Cardiac muscle cell (in vitro differentiated cells and primary cell): ENCODE measurements at regions not wholly inside any gene's neighbourhood (a gene's known extent, or its start where the extent isn't known, plus 50 kb on each side); places are given as distances from the start of the nearest gene placed in this dataset.
A peak's percentile ranks its signal among the peaks of the same experiment; 100 is the strongest.

Source experiments
- DNase-seq, 2 donors: peaks; one replicate each; pipeline versions ENCODE4 v3.0.0 to v3.0.0-alpha.2; 2010 to 2017; ENCODE audit warnings: low read depth in 1 of 2, low spot score in 1 of 2
- H3K27ac ChIP-seq: fragments of 200-600 bp; sonication (generic); 2 replicates; pipeline ENCODE4 v1.5.1; 2016
- H3K27me3 ChIP-seq: fragments of 200-600 bp; sonication (generic); 2 replicates; pipeline ENCODE4 v1.6.0; 2016; ENCODE audit warnings: control low read depth
- H3K36me3 ChIP-seq: fragments of 200-600 bp; sonication (generic); 2 replicates; pipeline ENCODE4 v1.5.1; 2016; ENCODE audit warnings: control low read depth
- H3K4me1 ChIP-seq: fragments of 200-600 bp; sonication (generic); 2 replicates; pipeline ENCODE4 v1.8.1; 2017; ENCODE audit warnings: low read depth, mild to moderate bottlenecking, mixed run types
- H3K4me3 ChIP-seq: fragments of 200-600 bp; sonication (generic); 2 replicates; pipeline ENCODE4 v1.5.1; 2016; ENCODE audit warnings: mild to moderate bottlenecking
- H3K9me3 ChIP-seq: fragments of 200-600 bp; sonication (generic); 2 replicates; pipeline ENCODE4 v1.5.1; 2017; ENCODE audit warnings: low read depth, mild to moderate bottlenecking, control low read depth
- CTCF ChIP-seq: IDR thresholded peaks from 2 replicates; pipeline ENCODE4 v1.5.1; 2012; ENCODE audit warnings: low read depth, mild to moderate bottlenecking, low read length

GRCh38 chr1:90502194-90502593 is 214.9 kb downstream of the BARHL2 start:
- Histone ChIP-seq H3K9me3 (no peaks in the 10 kb centered on the region), H3K27me3 (no peaks in the 10 kb centered on the region), H3K4me1 (peaks cover 5% of the 10 kb centered on the region), H3K27ac (no peak overlapping the region), H3K4me3 (no peak overlapping the region), H3K36me3 (no peaks in the 10 kb centered on the region)
- TF ChIP-seq CTCF: no peak
- DNase-seq: no peak

- no peak for TF ChIP-seq CTCF
- no peak overlapping the region for H3K4me3 ChIP-seq
- no peaks in the 10 kb centered on the region for H3K36me3 ChIP-seq
- no peaks in the 10 kb centered on the region for H3K9me3 ChIP-seq
- peaks cover 5% of the 10 kb centered on the region for H3K4me1 ChIP-seq
- H3K27me3 ChIP-seq: no peaks in the 10 kb centered on the region
- DNase-seq: peak in 1 of 2 donors; percentile 25
- H3K27ac ChIP-seq: no peak overlapping the region
Observed at GRCh38 chr1:90501281-90501680, 215.8 kb downstream of the BARHL2 start.

GRCh38 chr1:90494748-90495282 is 222.3 kb downstream of the BARHL2 start:
- Histone ChIP-seq H3K9me3 (no peaks in the 10 kb centered on the region), H3K36me3 (no peaks in the 10 kb centered on the region), H3K27me3 (no peaks in the 10 kb centered on the region), H3K4me1 (no peaks in the 10 kb centered on the region), H3K27ac (no peak overlapping the region), H3K4me3 (no peak overlapping the region)
- no peak for DNase-seq
- TF ChIP-seq CTCF: no peak

- no peaks in the 10 kb centered on the region for H3K4me1 ChIP-seq
- no peak for DNase-seq
- no peak overlapping the region for H3K4me3 ChIP-seq
- no peaks in the 10 kb centered on the region for H3K27me3 ChIP-seq
- H3K9me3 ChIP-seq: no peaks in the 10 kb centered on the region
- no peak overlapping the region for H3K27ac ChIP-seq
- no peak for TF ChIP-seq CTCF
- no peaks in the 10 kb centered on the region for H3K36me3 ChIP-seq
Observed at GRCh38 chr1:90488451-90488850, 228.7 kb downstream of the BARHL2 start.

- no peak overlapping the region for H3K27ac ChIP-seq
- H3K27me3 ChIP-seq: no peaks in the 10 kb centered on the region
Observed at GRCh38 chr1:90486996-90487395, 230.1 kb downstream of the BARHL2 start.

More at GRCh38 chr1:90486996-90487395, 230.1 kb downstream of the BARHL2 start:
- no peak overlapping the region for H3K4me3 ChIP-seq
- H3K36me3 ChIP-seq: no peaks in the 10 kb centered on the region
- H3K9me3 ChIP-seq: no peaks in the 10 kb centered on the region
- no peak for TF ChIP-seq CTCF
- no peaks in the 10 kb centered on the region for H3K4me1 ChIP-seq
- DNase-seq: no peak
